ENCODE measurements at regions not wholly inside any gene's neighbourhood (a gene's known extent, or its start where the extent isn't known, plus 50 kb on each side); places are given as distances from the start of the nearest gene placed in this dataset.

DNA sequence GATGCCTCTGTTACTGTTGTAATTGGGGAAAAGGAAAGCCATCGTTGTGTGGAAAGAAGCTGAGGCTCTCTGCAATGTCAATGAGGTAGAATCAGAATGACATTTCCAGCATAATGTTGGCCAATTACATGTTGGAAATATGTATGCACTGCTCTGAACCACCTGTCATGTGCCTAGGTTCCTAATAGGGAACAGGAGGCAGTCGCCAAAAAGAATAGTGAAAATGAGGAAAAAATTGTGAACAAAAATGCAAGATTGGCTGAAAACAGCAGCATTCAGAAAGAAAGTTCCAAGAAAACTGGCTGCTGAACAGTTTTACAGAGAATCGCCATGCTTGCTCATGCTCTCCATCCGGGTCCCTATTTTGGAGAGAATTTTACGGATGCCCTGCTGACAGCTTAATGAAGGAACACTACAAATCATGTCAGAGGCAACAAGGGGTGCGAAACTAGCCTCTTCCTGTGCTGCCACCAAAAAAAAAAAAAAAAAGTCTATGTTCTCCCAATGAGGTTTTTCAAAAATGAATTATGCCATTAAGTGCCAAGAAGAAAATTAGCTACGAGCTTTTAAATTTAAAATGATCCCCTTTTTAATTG lies 305.9 kb upstream of the ARRDC4 start:
- Mint-ChIP-seq H3K9me3 (no peaks in the 10 kb centered on the region), H3K27me3 (ENCODE audit: low read depth) (peaks cover 29% of the 10 kb centered on the region), H3K4me1 (peaks cover 35% of the 10 kb centered on the region), H3K27ac (no peak overlapping the region), H3K36me3 (no peaks in the 10 kb centered on the region), H3K4me3 (peak overlapping the region; percentile 39)
- ATAC-seq (no peak; the same call in 1 of the 2 replicates), DNase-seq (ENCODE audit: low spot score) (no peak)
- ChIA-PET CTCF (no interaction called here), POLR2A (no interaction called here)
- TF ChIP-seq GABPB1 (CRISPR knock-in tag; IDR thresholded peaks at IDR 0.05): no peak
- TF ChIP-seq ZNF416 (CRISPR knock-in tag; IDR thresholded peaks at IDR 0.05): no peak
- TF ChIP-seq, protein P1, sequence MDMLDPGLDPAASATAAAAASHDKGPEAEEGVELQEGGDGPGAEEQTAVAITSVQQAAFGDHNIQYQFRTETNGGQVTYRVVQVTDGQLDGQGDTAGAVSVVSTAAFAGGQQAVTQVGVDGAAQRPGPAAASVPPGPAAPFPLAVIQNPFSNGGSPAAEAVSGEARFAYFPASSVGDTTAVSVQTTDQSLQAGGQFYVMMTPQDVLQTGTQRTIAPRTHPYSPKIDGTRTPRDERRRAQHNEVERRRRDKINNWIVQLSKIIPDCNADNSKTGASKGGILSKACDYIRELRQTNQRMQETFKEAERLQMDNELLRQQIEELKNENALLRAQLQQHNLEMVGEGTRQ (CRISPR knock-in tag; IDR thresholded peaks at IDR 0.05): no peak
- TF ChIP-seq, protein P2, sequence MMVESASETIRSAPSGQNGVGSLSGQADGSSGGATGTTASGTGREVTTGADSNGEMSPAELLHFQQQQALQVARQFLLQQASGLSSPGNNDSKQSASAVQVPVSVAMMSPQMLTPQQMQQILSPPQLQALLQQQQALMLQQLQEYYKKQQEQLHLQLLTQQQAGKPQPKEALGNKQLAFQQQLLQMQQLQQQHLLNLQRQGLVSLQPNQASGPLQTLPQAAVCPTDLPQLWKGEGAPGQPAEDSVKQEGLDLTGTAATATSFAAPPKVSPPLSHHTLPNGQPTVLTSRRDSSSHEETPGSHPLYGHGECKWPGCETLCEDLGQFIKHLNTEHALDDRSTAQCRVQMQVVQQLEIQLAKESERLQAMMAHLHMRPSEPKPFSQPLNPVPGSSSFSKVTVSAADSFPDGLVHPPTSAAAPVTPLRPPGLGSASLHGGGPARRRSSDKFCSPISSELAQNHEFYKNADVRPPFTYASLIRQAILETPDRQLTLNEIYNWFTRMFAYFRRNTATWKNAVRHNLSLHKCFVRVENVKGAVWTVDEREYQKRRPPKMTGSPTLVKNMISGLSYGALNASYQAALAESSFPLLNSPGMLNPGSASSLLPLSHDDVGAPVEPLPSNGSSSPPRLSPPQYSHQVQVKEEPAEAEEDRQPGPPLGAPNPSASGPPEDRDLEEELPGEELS (CRISPR knock-in tag; IDR thresholded peaks at IDR 0.05): no peak
- TF ChIP-seq FOXP1 (CRISPR knock-in tag; IDR thresholded peaks at IDR 0.05; ENCODE audit: borderline replicate concordance): no peak
- no peak for TF ChIP-seq ZNF232 (CRISPR knock-in tag; IDR thresholded peaks at IDR 0.05)
- TF ChIP-seq SOX15 (CRISPR knock-in tag; IDR thresholded peaks at IDR 0.05): no peak
- TF ChIP-seq, protein P3, sequence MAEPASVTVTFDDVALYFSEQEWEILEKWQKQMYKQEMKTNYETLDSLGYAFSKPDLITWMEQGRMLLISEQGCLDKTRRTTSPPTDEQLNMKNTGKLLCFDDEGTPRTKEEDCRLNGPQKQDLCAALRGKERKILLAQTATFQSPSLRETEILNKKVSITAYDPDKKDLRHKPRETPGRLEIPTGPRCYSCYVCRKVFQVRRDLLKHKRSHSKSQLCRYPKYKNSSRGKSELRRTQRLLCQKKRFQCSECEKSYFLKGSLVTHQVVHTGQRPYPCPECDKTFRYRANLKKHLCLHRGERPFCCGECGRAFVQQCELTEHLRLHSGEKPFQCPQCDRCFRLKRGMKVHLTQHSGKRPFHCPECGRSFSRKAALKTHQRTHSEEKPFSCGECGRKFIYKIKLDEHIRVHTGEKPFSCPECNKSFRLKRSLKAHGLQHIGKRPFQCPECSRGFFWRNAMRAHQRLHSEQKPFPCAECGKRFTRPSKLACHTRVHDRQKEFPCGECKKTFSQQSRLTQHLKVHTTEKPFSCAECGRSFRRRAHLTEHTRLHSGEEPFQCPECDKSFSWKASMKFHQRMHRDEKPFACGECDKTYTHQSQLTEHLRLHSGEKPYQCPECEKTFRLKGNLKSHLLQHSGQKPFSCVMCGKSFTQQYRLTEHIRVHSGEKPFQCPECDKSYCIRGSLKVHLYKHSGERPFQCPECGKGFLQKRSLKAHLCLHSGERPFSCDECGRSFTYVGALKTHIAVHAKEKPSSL (CRISPR knock-in tag; conservative IDR thresholded peaks at IDR 0.05): no peak
- TF ChIP-seq IRF2 (CRISPR knock-in tag; IDR thresholded peaks at IDR 0.05; ENCODE audit: borderline replicate concordance, low read depth): no peak
- TF ChIP-seq ZBTB21 (CRISPR knock-in tag; IDR thresholded peaks at IDR 0.05; ENCODE audit: borderline replicate concordance): no peak
- TF ChIP-seq, protein P4, sequence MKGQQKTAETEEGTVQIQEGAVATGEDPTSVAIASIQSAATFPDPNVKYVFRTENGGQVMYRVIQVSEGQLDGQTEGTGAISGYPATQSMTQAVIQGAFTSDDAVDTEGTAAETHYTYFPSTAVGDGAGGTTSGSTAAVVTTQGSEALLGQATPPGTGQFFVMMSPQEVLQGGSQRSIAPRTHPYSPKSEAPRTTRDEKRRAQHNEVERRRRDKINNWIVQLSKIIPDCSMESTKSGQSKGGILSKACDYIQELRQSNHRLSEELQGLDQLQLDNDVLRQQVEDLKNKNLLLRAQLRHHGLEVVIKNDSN (CRISPR knock-in tag; IDR thresholded peaks at IDR 0.05): no peak
- TF ChIP-seq, protein P5, sequence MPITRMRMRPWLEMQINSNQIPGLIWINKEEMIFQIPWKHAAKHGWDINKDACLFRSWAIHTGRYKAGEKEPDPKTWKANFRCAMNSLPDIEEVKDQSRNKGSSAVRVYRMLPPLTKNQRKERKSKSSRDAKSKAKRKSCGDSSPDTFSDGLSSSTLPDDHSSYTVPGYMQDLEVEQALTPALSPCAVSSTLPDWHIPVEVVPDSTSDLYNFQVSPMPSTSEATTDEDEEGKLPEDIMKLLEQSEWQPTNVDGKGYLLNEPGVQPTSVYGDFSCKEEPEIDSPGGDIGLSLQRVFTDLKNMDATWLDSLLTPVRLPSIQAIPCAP (CRISPR knock-in tag; IDR thresholded peaks at IDR 0.05): no peak
- TF ChIP-seq, protein P6, sequence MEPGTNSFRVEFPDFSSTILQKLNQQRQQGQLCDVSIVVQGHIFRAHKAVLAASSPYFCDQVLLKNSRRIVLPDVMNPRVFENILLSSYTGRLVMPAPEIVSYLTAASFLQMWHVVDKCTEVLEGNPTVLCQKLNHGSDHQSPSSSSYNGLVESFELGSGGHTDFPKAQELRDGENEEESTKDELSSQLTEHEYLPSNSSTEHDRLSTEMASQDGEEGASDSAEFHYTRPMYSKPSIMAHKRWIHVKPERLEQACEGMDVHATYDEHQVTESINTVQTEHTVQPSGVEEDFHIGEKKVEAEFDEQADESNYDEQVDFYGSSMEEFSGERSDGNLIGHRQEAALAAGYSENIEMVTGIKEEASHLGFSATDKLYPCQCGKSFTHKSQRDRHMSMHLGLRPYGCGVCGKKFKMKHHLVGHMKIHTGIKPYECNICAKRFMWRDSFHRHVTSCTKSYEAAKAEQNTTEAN (CRISPR knock-in tag; IDR thresholded peaks at IDR 0.05): no peak
- no peak for TF ChIP-seq CREB1 (CRISPR knock-in tag; IDR thresholded peaks at IDR 0.05)

DNA sequence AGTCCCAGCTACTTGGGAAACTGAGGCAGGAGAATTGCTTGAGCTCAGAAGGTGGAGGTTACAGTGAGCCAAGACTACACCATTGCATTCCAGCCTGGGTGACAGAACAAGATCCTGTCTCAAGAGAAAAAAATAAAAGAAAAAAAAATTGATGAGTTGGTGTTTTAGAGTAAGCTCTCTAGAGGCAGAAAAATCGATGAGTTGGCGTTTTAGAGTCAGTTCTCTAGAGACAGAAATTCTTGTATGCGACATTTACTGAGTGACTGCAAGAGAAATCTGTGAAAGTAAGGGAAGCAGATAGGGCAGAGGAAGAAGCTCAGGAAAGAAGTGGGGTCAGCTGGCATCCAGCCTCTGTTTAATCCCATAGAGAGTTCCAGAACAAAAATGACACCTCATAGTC lies 298.7 kb upstream of the ARRDC4 start:
- no peak for ATAC-seq
- CTCF ChIA-PET: no interaction called here
- TF ChIP-seq, protein P7, sequence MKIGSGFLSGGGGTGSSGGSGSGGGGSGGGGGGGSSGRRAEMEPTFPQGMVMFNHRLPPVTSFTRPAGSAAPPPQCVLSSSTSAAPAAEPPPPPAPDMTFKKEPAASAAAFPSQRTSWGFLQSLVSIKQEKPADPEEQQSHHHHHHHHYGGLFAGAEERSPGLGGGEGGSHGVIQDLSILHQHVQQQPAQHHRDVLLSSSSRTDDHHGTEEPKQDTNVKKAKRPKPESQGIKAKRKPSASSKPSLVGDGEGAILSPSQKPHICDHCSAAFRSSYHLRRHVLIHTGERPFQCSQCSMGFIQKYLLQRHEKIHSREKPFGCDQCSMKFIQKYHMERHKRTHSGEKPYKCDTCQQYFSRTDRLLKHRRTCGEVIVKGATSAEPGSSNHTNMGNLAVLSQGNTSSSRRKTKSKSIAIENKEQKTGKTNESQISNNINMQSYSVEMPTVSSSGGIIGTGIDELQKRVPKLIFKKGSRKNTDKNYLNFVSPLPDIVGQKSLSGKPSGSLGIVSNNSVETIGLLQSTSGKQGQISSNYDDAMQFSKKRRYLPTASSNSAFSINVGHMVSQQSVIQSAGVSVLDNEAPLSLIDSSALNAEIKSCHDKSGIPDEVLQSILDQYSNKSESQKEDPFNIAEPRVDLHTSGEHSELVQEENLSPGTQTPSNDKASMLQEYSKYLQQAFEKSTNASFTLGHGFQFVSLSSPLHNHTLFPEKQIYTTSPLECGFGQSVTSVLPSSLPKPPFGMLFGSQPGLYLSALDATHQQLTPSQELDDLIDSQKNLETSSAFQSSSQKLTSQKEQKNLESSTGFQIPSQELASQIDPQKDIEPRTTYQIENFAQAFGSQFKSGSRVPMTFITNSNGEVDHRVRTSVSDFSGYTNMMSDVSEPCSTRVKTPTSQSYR (CRISPR knock-in tag; IDR thresholded peaks at IDR 0.05): no peak
- TF ChIP-seq EMX1 (CRISPR knock-in tag; IDR thresholded peaks at IDR 0.05) (no peak), GTF2I (CRISPR knock-in tag; conservative IDR thresholded peaks at IDR 0.05) (no peak), MYBL2 (CRISPR knock-in tag; IDR thresholded peaks at IDR 0.05) (no peak)
- TF ChIP-seq, protein P5 (CRISPR knock-in tag; IDR thresholded peaks at IDR 0.05): no peak
- TF ChIP-seq, protein P8, sequence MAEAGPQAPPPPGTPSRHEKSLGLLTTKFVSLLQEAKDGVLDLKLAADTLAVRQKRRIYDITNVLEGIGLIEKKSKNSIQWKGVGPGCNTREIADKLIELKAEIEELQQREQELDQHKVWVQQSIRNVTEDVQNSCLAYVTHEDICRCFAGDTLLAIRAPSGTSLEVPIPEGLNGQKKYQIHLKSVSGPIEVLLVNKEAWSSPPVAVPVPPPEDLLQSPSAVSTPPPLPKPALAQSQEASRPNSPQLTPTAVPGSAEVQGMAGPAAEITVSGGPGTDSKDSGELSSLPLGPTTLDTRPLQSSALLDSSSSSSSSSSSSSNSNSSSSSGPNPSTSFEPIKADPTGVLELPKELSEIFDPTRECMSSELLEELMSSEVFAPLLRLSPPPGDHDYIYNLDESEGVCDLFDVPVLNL (CRISPR knock-in tag; IDR thresholded peaks at IDR 0.05; ENCODE audit: borderline replicate concordance, low read depth): no peak
- TF ChIP-seq, protein P9, sequence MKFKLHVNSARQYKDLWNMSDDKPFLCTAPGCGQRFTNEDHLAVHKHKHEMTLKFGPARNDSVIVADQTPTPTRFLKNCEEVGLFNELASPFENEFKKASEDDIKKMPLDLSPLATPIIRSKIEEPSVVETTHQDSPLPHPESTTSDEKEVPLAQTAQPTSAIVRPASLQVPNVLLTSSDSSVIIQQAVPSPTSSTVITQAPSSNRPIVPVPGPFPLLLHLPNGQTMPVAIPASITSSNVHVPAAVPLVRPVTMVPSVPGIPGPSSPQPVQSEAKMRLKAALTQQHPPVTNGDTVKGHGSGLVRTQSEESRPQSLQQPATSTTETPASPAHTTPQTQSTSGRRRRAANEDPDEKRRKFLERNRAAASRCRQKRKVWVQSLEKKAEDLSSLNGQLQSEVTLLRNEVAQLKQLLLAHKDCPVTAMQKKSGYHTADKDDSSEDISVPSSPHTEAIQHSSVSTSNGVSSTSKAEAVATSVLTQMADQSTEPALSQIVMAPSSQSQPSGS (CRISPR knock-in tag; IDR thresholded peaks at IDR 0.05; ENCODE audit: borderline replicate concordance, low read depth): no peak

More for the DNA sequence above, 298.7 kb upstream of the ARRDC4 start:
- Mint-ChIP-seq H3K4me1 (no peaks in the 10 kb centered on the region), H3K36me3 (peaks cover 16% of the 10 kb centered on the region), H3K9me3 (peaks cover 38% of the 10 kb centered on the region), H3K4me3 (no peak overlapping the region), H3K27me3 (ENCODE audit: low read depth) (no peaks in the 10 kb centered on the region), H3K27ac (no peak overlapping the region)
- no peak for DNase-seq (ENCODE audit: low spot score)
- POLR2A ChIA-PET: no interaction called here

Data from WTC11 (cell line).